WTC11 (cell line): ENCODE measurements at regions not wholly inside any gene's neighbourhood (a gene's known extent, or its start where the extent isn't known, plus 50 kb on each side); places are given as distances from the start of the nearest gene placed in this dataset.

ENCODE experiments used
- ATAC-seq: fragments of 200-7000 bp; cut with Tn5 transposase; 2 replicates; pipeline ENCODE4 v1.10.0; 2021; ENCODE audit warnings: mild to moderate bottlenecking, moderate library complexity
- CTCF ChIA-PET: fragments of 300-600 bp; sonication (Branson Sonifier 250); formaldehyde crosslinking; loops from one replicate; lab custom pipeline; 2021; ENCODE audit warnings: antibody characterized with exemption; lab: Charles Lee
- POLR2A ChIA-PET: fragments of 350-600 bp; sonication (Branson Sonifier 250); formaldehyde crosslinking; loops from one replicate; lab custom pipeline; 2021; ENCODE audit warnings: antibody characterized with exemption; lab: Charles Lee
- DNase-seq: peaks from one replicate; pipeline ENCODE4 v3.0.0; 2021; ENCODE audit warnings: low spot score
- H3K27ac Mint-ChIP-seq: 2 replicates; pipeline ENCODE4 v1.8.0; 2021; ENCODE audit warnings: mixed read lengths
- H3K27me3 Mint-ChIP-seq: 2 replicates; pipeline ENCODE4 v1.8.0; 2021; ENCODE audit warnings: low read depth, mild to moderate bottlenecking, moderate library complexity, mixed read lengths
- H3K36me3 Mint-ChIP-seq: 2 replicates; pipeline ENCODE4 v1.8.0; 2021; ENCODE audit warnings: mixed read lengths
- H3K4me1 Mint-ChIP-seq: 2 replicates; pipeline ENCODE4 v1.8.0; 2022; ENCODE audit warnings: mixed read lengths
- H3K4me3 Mint-ChIP-seq: 2 replicates; pipeline ENCODE4 v1.8.0; 2021; ENCODE audit warnings: mild to moderate bottlenecking, moderate library complexity, mixed read lengths
- H3K9me3 Mint-ChIP-seq: 2 replicates; pipeline ENCODE4 v1.8.0; 2021; ENCODE audit warnings: mixed read lengths
- AFF4 ChIP-seq: sonication (generic); formaldehyde crosslinking; IDR thresholded peaks from 2 replicates; pipeline ENCODE4 v1.8.1; 2023; ENCODE audit warnings: mild to moderate bottlenecking, missing genetic modification reagents, borderline replicate concordance
- GRHL2 ChIP-seq: fragments of 250-450 bp; sonication (Bioruptor Pico); IDR thresholded peaks from 2 replicates; pipeline ENCODE4 v1.8.0; 2022; ENCODE audit warnings: mild to moderate bottlenecking, moderate library complexity; ENCODE audit not compliant: insufficient replicate concordance, severe bottlenecking
- MYBL2 ChIP-seq: sonication (generic); formaldehyde crosslinking; IDR thresholded peaks from 2 replicates; pipeline ENCODE4 v1.8.1; 2023; ENCODE audit warnings: mild to moderate bottlenecking, moderate library complexity, missing genetic modification reagents
- NFYB ChIP-seq: sonication (generic); formaldehyde crosslinking; conservative IDR thresholded peaks from 2 replicates; pipeline ENCODE4 v1.8.0; 2022; ENCODE audit warnings: low read depth, missing genetic modification reagents
- PREB ChIP-seq: sonication (generic); formaldehyde crosslinking; IDR thresholded peaks from 2 replicates; pipeline ENCODE4 v1.8.1; 2022; ENCODE audit warnings: mild to moderate bottlenecking, missing genetic modification reagents, moderate library complexity, borderline replicate concordance
- ZBTB21 ChIP-seq: sonication (generic); formaldehyde crosslinking; IDR thresholded peaks from 2 replicates; pipeline ENCODE4 v1.8.1; 2023; ENCODE audit warnings: mild to moderate bottlenecking, missing genetic modification reagents, borderline replicate concordance
- ZNF396 ChIP-seq: fragments of 250-450 bp; sonication (Bioruptor Pico); IDR thresholded peaks from 2 replicates; pipeline ENCODE4 v1.8.0; 2021; ENCODE audit warnings: mild to moderate bottlenecking, moderate library complexity, borderline replicate concordance
- ZNF423 ChIP-seq: fragments of 250-450 bp; sonication (Bioruptor Pico); IDR thresholded peaks from 2 replicates; pipeline ENCODE4 v2.1.2; 2022; ENCODE audit warnings: mild to moderate bottlenecking, moderate library complexity
- TF ChIP-seq, protein P1 (sequence below): sonication (generic); formaldehyde crosslinking; IDR thresholded peaks from 2 replicates; pipeline ENCODE4 v1.8.1; 2023; ENCODE audit warnings: mild to moderate bottlenecking, missing genetic modification reagents
- TF ChIP-seq, protein P2 (sequence below): sonication (generic); formaldehyde crosslinking; IDR thresholded peaks from 2 replicates; pipeline ENCODE4 v1.8.1; 2022; ENCODE audit warnings: low read depth, missing genetic modification reagents, borderline replicate concordance
- TF ChIP-seq, protein P3 (sequence below): sonication (generic); formaldehyde crosslinking; IDR thresholded peaks from 2 replicates; pipeline ENCODE4 v1.8.1; 2022; ENCODE audit warnings: missing genetic modification reagents, borderline replicate concordance

DNA sequence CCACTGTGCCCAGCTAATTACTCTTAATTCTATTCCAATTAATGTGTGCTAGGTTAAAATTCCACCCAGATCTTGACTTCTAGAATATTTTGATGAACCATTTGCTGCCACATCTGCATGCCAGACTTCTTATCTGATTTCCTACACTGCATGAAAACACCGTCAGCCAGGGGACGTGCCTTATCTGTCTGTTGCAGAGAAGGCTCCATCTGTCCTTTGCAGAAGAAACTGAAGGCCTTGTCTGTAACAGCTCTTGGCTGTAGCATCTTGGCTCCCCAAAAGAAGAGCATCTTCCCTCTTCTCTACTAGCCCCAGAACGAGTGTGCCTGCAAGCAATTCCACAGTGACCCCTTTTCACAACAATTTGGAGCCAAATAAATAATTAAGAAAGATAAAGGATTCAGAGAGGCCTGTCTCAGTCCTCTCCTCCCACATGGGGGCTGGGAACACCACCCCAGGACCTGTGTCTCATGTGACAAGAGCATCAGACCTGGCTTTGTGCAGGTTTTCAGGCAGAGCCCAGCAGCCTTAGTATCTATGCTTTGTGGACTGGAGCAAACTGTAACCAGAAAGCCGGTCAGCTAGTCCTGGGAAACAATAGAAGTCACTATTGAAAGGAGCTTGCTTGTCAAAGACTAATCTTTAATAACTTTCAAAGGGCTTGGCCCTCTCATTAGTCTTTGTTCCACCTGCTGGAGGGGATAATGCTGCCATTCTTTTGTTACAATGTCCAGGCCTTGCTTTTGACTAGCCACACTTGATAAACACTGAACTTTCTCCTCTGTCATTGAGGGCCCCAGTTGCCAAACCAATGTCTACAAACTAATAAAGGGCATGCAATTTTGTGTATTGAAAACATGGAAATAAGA is 84.0 kb upstream of the NEUROD1 start (continued):
- TF ChIP-seq AFF4 (CRISPR knock-in tag) (no peak), ZNF396 (CRISPR knock-in tag) (no peak), GRHL2 (CRISPR knock-in tag) (no peak), ZNF423 (CRISPR knock-in tag) (no peak)
- TF ChIP-seq, protein P1, sequence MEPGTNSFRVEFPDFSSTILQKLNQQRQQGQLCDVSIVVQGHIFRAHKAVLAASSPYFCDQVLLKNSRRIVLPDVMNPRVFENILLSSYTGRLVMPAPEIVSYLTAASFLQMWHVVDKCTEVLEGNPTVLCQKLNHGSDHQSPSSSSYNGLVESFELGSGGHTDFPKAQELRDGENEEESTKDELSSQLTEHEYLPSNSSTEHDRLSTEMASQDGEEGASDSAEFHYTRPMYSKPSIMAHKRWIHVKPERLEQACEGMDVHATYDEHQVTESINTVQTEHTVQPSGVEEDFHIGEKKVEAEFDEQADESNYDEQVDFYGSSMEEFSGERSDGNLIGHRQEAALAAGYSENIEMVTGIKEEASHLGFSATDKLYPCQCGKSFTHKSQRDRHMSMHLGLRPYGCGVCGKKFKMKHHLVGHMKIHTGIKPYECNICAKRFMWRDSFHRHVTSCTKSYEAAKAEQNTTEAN (CRISPR knock-in tag), result no peak
- TF ChIP-seq, protein P2, sequence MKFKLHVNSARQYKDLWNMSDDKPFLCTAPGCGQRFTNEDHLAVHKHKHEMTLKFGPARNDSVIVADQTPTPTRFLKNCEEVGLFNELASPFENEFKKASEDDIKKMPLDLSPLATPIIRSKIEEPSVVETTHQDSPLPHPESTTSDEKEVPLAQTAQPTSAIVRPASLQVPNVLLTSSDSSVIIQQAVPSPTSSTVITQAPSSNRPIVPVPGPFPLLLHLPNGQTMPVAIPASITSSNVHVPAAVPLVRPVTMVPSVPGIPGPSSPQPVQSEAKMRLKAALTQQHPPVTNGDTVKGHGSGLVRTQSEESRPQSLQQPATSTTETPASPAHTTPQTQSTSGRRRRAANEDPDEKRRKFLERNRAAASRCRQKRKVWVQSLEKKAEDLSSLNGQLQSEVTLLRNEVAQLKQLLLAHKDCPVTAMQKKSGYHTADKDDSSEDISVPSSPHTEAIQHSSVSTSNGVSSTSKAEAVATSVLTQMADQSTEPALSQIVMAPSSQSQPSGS, result no peak
- TF ChIP-seq, all 79 proteins: peak for 0

- Mint-ChIP-seq H3K4me3 (no peak overlapping the region), H3K36me3 (no peaks in the 10 kb centered on the region), H3K27ac (no peak overlapping the region), H3K9me3 (no peaks in the 10 kb centered on the region), H3K27me3 (no peaks in the 10 kb centered on the region), H3K4me1 (no peaks in the 10 kb centered on the region)
- DNase-seq, result no peak
- CTCF ChIA-PET, result no interaction called here
- TF ChIP-seq, protein P3, sequence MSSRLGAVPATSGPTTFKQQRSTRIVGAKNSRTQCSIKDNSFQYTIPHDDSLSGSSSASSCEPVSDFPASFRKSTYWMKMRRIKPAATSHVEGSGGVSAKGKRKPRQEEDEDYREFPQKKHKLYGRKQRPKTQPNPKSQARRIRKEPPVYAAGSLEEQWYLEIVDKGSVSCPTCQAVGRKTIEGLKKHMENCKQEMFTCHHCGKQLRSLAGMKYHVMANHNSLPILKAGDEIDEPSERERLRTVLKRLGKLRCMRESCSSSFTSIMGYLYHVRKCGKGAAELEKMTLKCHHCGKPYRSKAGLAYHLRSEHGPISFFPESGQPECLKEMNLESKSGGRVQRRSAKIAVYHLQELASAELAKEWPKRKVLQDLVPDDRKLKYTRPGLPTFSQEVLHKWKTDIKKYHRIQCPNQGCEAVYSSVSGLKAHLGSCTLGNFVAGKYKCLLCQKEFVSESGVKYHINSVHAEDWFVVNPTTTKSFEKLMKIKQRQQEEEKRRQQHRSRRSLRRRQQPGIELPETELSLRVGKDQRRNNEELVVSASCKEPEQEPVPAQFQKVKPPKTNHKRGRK (CRISPR knock-in tag), result no peak
- TF ChIP-seq PREB (CRISPR knock-in tag), result no peak
- no peak for TF ChIP-seq MYBL2 (CRISPR knock-in tag)
- TF ChIP-seq ZBTB21 (CRISPR knock-in tag), result no peak
- TF ChIP-seq, protein P1 (CRISPR knock-in tag), result no peak
- TF ChIP-seq NFYB, result no peak
- POLR2A ChIA-PET, result no interaction called here
- no peak for ATAC-seq
Measured at GRCh38 chr2:181766129-181766528, 85.8 kb upstream of the NEUROD1 start.
